ENCODE measurements at regions not wholly inside any gene's neighbourhood (a gene's known extent, or its start where the extent isn't known, plus 50 kb on each side); places are given as distances from the start of the nearest gene placed in this dataset.

- Histone ChIP-seq H3K27ac (no peak overlapping the region), H3K36me3 (no peaks in the 10 kb centered on the region), H3K9me3 (no peaks in the 10 kb centered on the region), H3K4me1 (peaks cover 0 to 6% of the 10 kb centered on the region in 2 donors), H3K27me3 (no peaks in the 10 kb centered on the region), H3K4me3 (no peak overlapping the region)
- no peak for TF ChIP-seq POLR2A (IDR thresholded peaks at IDR 0.05)
- TF ChIP-seq CTCF (IDR thresholded peaks at IDR 0.05), result no peak
- no peak for TF ChIP-seq POLR2AphosphoS5 (IDR thresholded peaks at IDR 0.05)
- intact Hi-C loops (cut with DNase I; ENCODE audit: low total_unique reads), result no loop called here
- DNase-seq (ENCODE audit: low spot score in 2 of 2), result no peak
Observed at GRCh38 chr12:97754306-97754705, 291.7 kb downstream of the RMST start.

- no peaks in the 10 kb centered on the region for H3K36me3 ChIP-seq
- H3K4me3 ChIP-seq, result no peak overlapping the region
- no peak for TF ChIP-seq POLR2AphosphoS5 (IDR thresholded peaks at IDR 0.05)
- TF ChIP-seq POLR2A (IDR thresholded peaks at IDR 0.05), result no peak
- H3K27me3 ChIP-seq, result no peaks in the 10 kb centered on the region
- intact Hi-C loops (cut with DNase I; ENCODE audit: low total_unique reads), result no loop called here
- no peaks in the 10 kb centered on the region for H3K9me3 ChIP-seq
- no peak for DNase-seq (ENCODE audit: low spot score in 2 of 2)
- H3K27ac ChIP-seq, result peak overlapping the region; percentile 59 to 79
- peaks cover 0 to 6% of the 10 kb centered on the region in 2 donors for H3K4me1 ChIP-seq
Observed at GRCh38 chr12:97756066-97756666, 293.6 kb downstream of the RMST start.

- TF ChIP-seq CTCF (IDR thresholded peaks at IDR 0.05) (no peak), POLR2A (IDR thresholded peaks at IDR 0.05) (no peak), POLR2AphosphoS5 (IDR thresholded peaks at IDR 0.05) (no peak)
- peaks cover 0 to 6% of the 10 kb centered on the region in 2 donors for H3K4me1 ChIP-seq
- H3K9me3 ChIP-seq, result no peaks in the 10 kb centered on the region
- intact Hi-C loops (cut with DNase I; ENCODE audit: low total_unique reads), result no loop called here
- peak overlapping the region; percentile 59 to 79 for H3K27ac ChIP-seq
- no peak overlapping the region for H3K4me3 ChIP-seq
- DNase-seq (ENCODE audit: low spot score in 2 of 2), result no peak
- H3K27me3 ChIP-seq, result no peaks in the 10 kb centered on the region
- H3K36me3 ChIP-seq, result no peaks in the 10 kb centered on the region
Observed at GRCh38 chr12:97756741-97757140, 294.1 kb downstream of the RMST start.

- intact Hi-C loops (cut with DNase I; ENCODE audit: low total_unique reads), result no loop called here
- no peaks in the 10 kb centered on the region for H3K36me3 ChIP-seq
- H3K27ac ChIP-seq, result peak overlapping the region; percentile 76 to 79
- peaks cover 0 to 6% of the 10 kb centered on the region in 2 donors for H3K4me1 ChIP-seq
- peak overlapping the region in 2 of 3 donors; percentile 2 to 11 for H3K4me3 ChIP-seq
- no peak for DNase-seq (ENCODE audit: low spot score in 2 of 2)
- no peaks in the 10 kb centered on the region for H3K9me3 ChIP-seq
- TF ChIP-seq POLR2AphosphoS5 (IDR thresholded peaks at IDR 0.05) (no peak), POLR2A (IDR thresholded peaks at IDR 0.05) (no peak), CTCF (IDR thresholded peaks at IDR 0.05) (no peak)
- H3K27me3 ChIP-seq, result no peaks in the 10 kb centered on the region
Observed at GRCh38 chr12:97757481-97758193, 295.0 kb downstream of the RMST start.

- Histone ChIP-seq H3K36me3 (no peaks in the 10 kb centered on the region), H3K4me3 (no peak overlapping the region), H3K27ac (peak overlapping the region; percentile 15 to 79), H3K4me1 (peaks cover 0 to 6% of the 10 kb centered on the region in 2 donors), H3K9me3 (no peaks in the 10 kb centered on the region), H3K27me3 (no peaks in the 10 kb centered on the region)
- TF ChIP-seq POLR2AphosphoS5 (IDR thresholded peaks at IDR 0.05) (no peak), POLR2A (IDR thresholded peaks at IDR 0.05) (no peak), CTCF (IDR thresholded peaks at IDR 0.05) (no peak)
- peak in 1 of 2 donors; percentile 49 for DNase-seq (ENCODE audit: low spot score in 2 of 2)
- intact Hi-C loops (cut with DNase I; ENCODE audit: low total_unique reads), result no loop called here
Observed at GRCh38 chr12:97758194-97758501, 295.5 kb downstream of the RMST start.

Data from breast epithelium (tissue), 4 donors.